ENCODE measurements at regions not wholly inside any gene's neighbourhood (a gene's known extent, or its start where the extent isn't known, plus 50 kb on each side); places are given as distances from the start of the nearest gene placed in this dataset.
"Not testable (repeated sequence)": the region's sequence is repeated elsewhere in the genome, so short reads cannot be mapped to it uniquely, and the experiment has no call there.

GRCh38 chr5:56294354-56294753, 61.2 kb upstream of the ANKRD55 start:
- no peak overlapping the region for H3K27ac ChIP-seq

GRCh38 chr5:56292874-56293273, 59.7 kb upstream of the ANKRD55 start:
- H3K27ac ChIP-seq: not testable (repeated sequence)

More at GRCh38 chr5:56294354-56294753, 61.2 kb upstream of the ANKRD55 start:
- TF ChIP-seq CTCF (IDR thresholded peaks at IDR 0.05) (no peak), ZFX (IDR thresholded peaks at IDR 0.05; ENCODE audit: borderline replicate concordance) (no peak)

- no peak overlapping the region for H3K27ac ChIP-seq
- TF ChIP-seq CTCF (IDR thresholded peaks at IDR 0.05): no peak
- no peak for TF ChIP-seq ZFX (IDR thresholded peaks at IDR 0.05; ENCODE audit: borderline replicate concordance)
These were observed 58.7 kb upstream of the ANKRD55 start for GRCh38 chr5:56291661-56292374.

GRCh38 chr5:56291079-56291643, 58.0 kb upstream of the ANKRD55 start:
- H3K27ac ChIP-seq: no peak overlapping the region
- TF ChIP-seq CTCF (IDR thresholded peaks at IDR 0.05): no peak
- TF ChIP-seq ZFX (IDR thresholded peaks at IDR 0.05; ENCODE audit: borderline replicate concordance): no peak

GRCh38 chr5:56290378-56291078, 57.4 kb upstream of the ANKRD55 start:
- H3K27ac ChIP-seq: no peak overlapping the region
- TF ChIP-seq ZFX (IDR thresholded peaks at IDR 0.05; ENCODE audit: borderline replicate concordance): no peak
- TF ChIP-seq CTCF (IDR thresholded peaks at IDR 0.05): no peak

- H3K27ac ChIP-seq: no peak overlapping the region
- no peak for TF ChIP-seq ZFX (IDR thresholded peaks at IDR 0.05; ENCODE audit: borderline replicate concordance)
- TF ChIP-seq CTCF (IDR thresholded peaks at IDR 0.05): no peak
These were observed 56.5 kb upstream of the ANKRD55 start for GRCh38 chr5:56289602-56289987.

GRCh38 chr5:56288873-56289601, 55.9 kb upstream of the ANKRD55 start:
- no peak overlapping the region for H3K27ac ChIP-seq
- TF ChIP-seq ZFX (IDR thresholded peaks at IDR 0.05; ENCODE audit: borderline replicate concordance): no peak
- TF ChIP-seq CTCF (IDR thresholded peaks at IDR 0.05): no peak
